GM12874 (cell line): ENCODE measurements at regions not wholly inside any gene's neighbourhood (a gene's known extent, or its start where the extent isn't known, plus 50 kb on each side); places are given as distances from the start of the nearest gene placed in this dataset.

ENCODE experiments used
- CTCF ChIP-seq: IDR thresholded peaks from 2 replicates; pipeline ENCODE4 v1.5.1; 2011; ENCODE audit warnings: low read depth, mild to moderate bottlenecking, control low read depth, low read length, moderate library complexity; ENCODE audit not compliant: insufficient read depth

- no peak for TF ChIP-seq CTCF
Measured at GRCh38 chr12:107525719-107526554, 159.7 kb upstream of the PWP1 start.

GRCh38 chr12:107526555-107527180 lies 158.9 kb upstream of the PWP1 start:
- no peak for TF ChIP-seq CTCF

GRCh38 chr12:107528731-107529365 lies 156.8 kb upstream of the PWP1 start:
- TF ChIP-seq CTCF, result no peak

GRCh38 chr12:107529991-107530390 lies 155.6 kb upstream of the PWP1 start:
- TF ChIP-seq CTCF, result no peak

GRCh38 chr12:107530701-107531100 lies 154.9 kb upstream of the PWP1 start:
- no peak for TF ChIP-seq CTCF

GRCh38 chr12:107533218-107533617 lies 152.4 kb upstream of the PWP1 start:
- no peak for TF ChIP-seq CTCF

GRCh38 chr12:107536613-107537012 lies 149.0 kb upstream of the PWP1 start:
- no peak for TF ChIP-seq CTCF
